Thyroid gland (tissue), 4 donors: ENCODE measurements at regions not wholly inside any gene's neighbourhood (a gene's known extent, or its start where the extent isn't known, plus 50 kb on each side); places are given as distances from the start of the nearest gene placed in this dataset.
A peak's percentile ranks its signal among the peaks of the same experiment; 100 is the strongest.

Source experiments
- CTCF ChIP-seq, 6 experiments: fragments of 200-600 bp in 3 of 6; fragments of 450-650 bp in 3 of 6; sonication (generic) in 3 of 6; IDR thresholded peaks; one replicate each; pipeline ENCODE4 v1.5.1; 2016 to 2019; ENCODE audit warnings: antibody characterized with exemption in 6 of 6, mild to moderate bottlenecking in 2 of 6, inconsistent platforms in 1 of 6, moderate library complexity in 1 of 6
- POLR2A ChIP-seq, 2 donors: fragments of 450-650 bp; IDR thresholded peaks; one replicate each; pipeline ENCODE4 v1.6.1; 2017; ENCODE audit warnings: antibody characterized with exemption in 2 of 2, mild to moderate bottlenecking in 2 of 2, moderate library complexity in 1 of 2

- TF ChIP-seq POLR2A (IDR thresholded peaks at IDR 0.05) (no peak), CTCF (IDR thresholded peaks at IDR 0.05) (peak; percentile 28 to 87 (median 48))
These were observed 302.9 kb upstream of the PODXL start for GRCh38 chr7:131859147-131859821.
